ENCODE measurements at regions not wholly inside any gene's neighbourhood (a gene's known extent, or its start where the extent isn't known, plus 50 kb on each side); places are given as distances from the start of the nearest gene placed in this dataset.

DNA sequence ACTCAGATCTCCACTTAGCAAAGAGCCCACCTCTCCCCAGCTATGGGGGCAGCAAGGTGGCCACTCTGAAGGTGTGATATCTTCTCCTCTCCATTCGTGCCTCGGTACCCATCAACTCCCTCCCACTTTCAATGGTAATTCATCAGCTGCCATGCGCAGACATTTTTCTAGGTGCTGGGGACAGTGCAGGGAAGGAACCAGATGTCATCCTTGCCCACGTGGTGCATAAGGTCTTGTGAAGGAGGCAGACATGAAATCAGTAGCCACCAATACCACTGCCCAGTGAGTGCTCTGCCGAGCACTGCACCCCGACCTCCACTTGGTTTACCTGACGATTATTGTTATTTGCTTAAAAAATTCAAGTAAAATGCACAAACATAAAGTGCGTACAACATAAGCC is 76.3 kb upstream of the CSF3R start:
- no peak for DNase-seq (ENCODE audit: extremely low spot score)
- Histone ChIP-seq H3K36me3 (ENCODE audit: insufficient read depth) (no peaks in the 10 kb centered on the region), H3K4me1 (ENCODE audit: insufficient read depth) (no peaks in the 10 kb centered on the region), H3K27ac (ENCODE audit: low read depth) (no peak overlapping the region), H3K4me3 (ENCODE audit: low read depth, low read length) (no peak overlapping the region)
- 75% methylated on average over 8 of the region's 8 CpGs for WGBS

DNA sequence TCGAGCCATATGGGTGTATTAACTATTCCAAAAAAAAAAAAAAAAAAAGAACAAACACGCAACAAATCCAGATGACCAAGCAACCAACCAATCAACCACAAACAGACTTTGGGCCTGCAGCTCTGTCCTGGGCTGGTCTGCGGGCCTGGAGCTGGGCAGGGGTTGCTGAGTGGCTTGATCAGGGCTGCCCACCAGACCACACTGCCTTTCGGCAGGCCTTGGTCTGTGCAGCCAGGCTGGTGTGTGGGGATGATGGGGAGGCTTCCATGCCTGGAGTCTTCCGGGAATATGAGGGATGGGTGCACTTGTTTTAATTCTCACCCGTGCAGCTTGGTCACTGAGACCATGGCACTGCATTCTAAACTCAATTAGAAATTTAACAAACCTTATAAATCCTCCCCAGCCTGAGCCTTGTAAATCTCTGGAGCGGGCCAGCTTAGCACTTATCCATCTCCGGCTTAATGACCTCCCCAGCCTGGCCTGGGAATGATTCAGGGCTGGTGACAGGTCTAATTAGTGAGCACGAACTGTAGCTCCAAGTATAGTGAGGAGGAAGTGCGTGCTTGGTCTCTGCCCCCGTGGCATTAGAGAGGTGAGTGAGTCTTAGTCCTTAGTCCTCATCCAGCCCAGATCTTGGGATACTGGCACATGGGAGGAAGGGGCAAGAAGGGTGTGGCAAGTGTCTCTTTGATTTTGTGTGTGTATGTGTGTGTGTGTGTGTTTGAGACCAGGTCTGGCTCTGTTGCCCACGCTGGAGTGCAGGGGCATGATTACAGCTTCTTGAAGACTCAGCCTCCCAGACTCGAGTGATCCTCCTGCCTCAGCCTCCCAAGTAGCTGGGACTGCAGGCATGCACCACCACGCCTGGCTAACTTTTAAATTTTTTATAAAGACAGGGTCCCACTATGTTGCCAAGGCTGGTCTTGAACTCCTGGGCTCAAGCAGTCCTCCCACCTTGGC is 74.6 kb upstream of the CSF3R start:
- no peak overlapping the region for H3K27ac ChIP-seq (ENCODE audit: low read depth)
- DNase-seq (ENCODE audit: extremely low spot score): no peak
- 49% methylated on average over 14 of the region's 14 CpGs for WGBS
- no peaks in the 10 kb centered on the region for H3K36me3 ChIP-seq (ENCODE audit: insufficient read depth)
- no peak overlapping the region for H3K4me3 ChIP-seq (ENCODE audit: low read depth, low read length)
- no peaks in the 10 kb centered on the region for H3K4me1 ChIP-seq (ENCODE audit: insufficient read depth)

- WGBS: 81% methylated on average over 5 of the region's 5 CpGs
- H3K36me3 ChIP-seq (ENCODE audit: insufficient read depth): no peaks in the 10 kb centered on the region
- H3K4me3 ChIP-seq (ENCODE audit: low read depth, low read length): no peak overlapping the region
- no peak overlapping the region for H3K27ac ChIP-seq (ENCODE audit: low read depth)
- H3K4me1 ChIP-seq (ENCODE audit: insufficient read depth): no peaks in the 10 kb centered on the region
- no peak for DNase-seq (ENCODE audit: extremely low spot score)
Measured at GRCh38 chr1:36555041-36555440, 72.3 kb upstream of the CSF3R start.

DNA sequence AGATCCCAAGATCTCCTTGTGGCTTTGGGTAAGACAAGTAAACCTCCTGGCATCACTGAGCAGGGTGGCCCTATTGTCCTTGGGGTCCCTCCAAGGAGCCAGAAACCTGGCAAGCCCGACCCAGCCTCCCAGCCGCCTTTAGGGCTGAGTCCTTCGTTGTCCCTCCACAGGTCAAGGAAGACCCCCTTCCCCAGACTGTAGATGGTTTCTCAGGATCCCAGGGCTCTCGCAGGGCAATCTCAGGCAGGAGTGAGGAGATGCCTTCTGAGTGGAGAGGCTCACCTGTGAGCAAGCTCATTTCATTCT is 71.6 kb upstream of the CSF3R start:
- 81% methylated on average over 4 of the region's 4 CpGs for WGBS
- no peak overlapping the region for H3K4me3 ChIP-seq (ENCODE audit: low read depth, low read length)
- H3K36me3 ChIP-seq (ENCODE audit: insufficient read depth): no peaks in the 10 kb centered on the region
- H3K27ac ChIP-seq (ENCODE audit: low read depth): no peak overlapping the region
- no peak for DNase-seq (ENCODE audit: extremely low spot score)
- no peaks in the 10 kb centered on the region for H3K4me1 ChIP-seq (ENCODE audit: insufficient read depth)

- H3K4me3 ChIP-seq (ENCODE audit: low read depth, low read length): no peak overlapping the region
- WGBS: 16% methylated on average over 20 of the region's 20 CpGs
- no peak for DNase-seq (ENCODE audit: extremely low spot score)
Measured at GRCh38 chr1:36553591-36554322, 71.0 kb upstream of the CSF3R start.

DNA sequence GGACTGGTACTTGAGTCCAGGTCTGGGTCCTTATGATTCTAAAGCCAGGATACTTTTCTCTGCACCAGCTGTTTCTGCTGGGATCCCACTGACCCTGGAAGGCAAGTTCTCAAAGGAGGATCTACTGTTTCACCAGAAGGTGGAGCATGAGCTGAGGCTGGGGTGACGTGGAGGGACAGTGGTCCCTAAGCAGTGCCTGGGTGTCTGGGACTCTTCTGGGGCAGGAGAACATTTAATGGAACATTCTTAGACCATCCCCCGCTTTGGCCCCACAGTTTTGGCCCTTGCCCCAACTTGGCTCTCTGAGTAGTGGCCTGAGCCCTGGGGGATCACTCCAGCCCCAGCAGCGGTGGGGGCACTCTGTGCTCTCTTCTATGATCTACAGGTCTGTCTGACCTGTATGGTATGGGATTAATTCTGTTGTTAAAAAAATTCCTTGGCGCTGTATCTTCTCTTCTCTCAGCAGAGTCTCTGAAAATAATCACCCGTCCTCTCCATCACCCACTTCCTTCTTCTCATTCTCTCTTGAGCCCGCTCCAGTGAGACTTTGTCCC is 60.3 kb upstream of the CSF3R start:
- Histone ChIP-seq H3K4me3 (ENCODE audit: low read depth, low read length) (no peak overlapping the region), H3K4me1 (ENCODE audit: insufficient read depth) (no peaks in the 10 kb centered on the region), H3K27ac (ENCODE audit: low read depth) (no peak overlapping the region), H3K36me3 (ENCODE audit: insufficient read depth) (no peaks in the 10 kb centered on the region)
- DNase-seq (ENCODE audit: extremely low spot score): no peak
- 65% methylated on average over 6 of the region's 6 CpGs for WGBS

More at GRCh38 chr1:36553591-36554322, 71.0 kb upstream of the CSF3R start:
- Histone ChIP-seq H3K4me1 (ENCODE audit: insufficient read depth) (no peaks in the 10 kb centered on the region), H3K36me3 (ENCODE audit: insufficient read depth) (no peaks in the 10 kb centered on the region), H3K27ac (ENCODE audit: low read depth) (no peak overlapping the region)

GRCh38 chr1:36542024-36542961 is 59.6 kb upstream of the CSF3R start:
- 52% methylated on average over 13 of the region's 13 CpGs for WGBS
- Histone ChIP-seq H3K4me1 (ENCODE audit: insufficient read depth) (no peaks in the 10 kb centered on the region), H3K4me3 (ENCODE audit: low read depth, low read length) (no peak overlapping the region), H3K27ac (ENCODE audit: low read depth) (no peak overlapping the region), H3K36me3 (ENCODE audit: insufficient read depth) (no peaks in the 10 kb centered on the region)
- DNase-seq (ENCODE audit: extremely low spot score): no peak

DNA sequence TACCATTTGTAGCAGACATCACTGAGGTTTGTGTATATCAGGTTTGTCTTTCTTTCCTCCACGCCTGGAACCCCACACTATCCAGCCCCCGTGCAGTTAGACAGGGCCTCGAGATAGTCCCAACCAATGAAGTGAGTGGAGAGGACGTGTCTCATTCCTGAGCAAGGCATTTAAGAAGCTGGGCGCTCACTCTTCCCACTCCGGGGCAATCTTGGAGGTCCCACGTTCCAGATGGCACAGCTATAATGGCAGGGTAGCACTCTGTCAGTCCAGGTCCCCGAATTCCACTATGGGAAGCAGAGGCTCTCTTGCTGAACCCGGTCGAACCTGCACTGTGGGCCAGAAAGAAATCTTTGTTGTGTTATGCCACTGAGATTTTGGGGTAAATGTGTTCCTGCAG is 57.3 kb upstream of the CSF3R start:
- Histone ChIP-seq H3K27ac (ENCODE audit: low read depth) (no peak overlapping the region), H3K4me3 (ENCODE audit: low read depth, low read length) (no peak overlapping the region), H3K4me1 (ENCODE audit: insufficient read depth) (no peaks in the 10 kb centered on the region), H3K36me3 (ENCODE audit: insufficient read depth) (no peaks in the 10 kb centered on the region)
- WGBS: 68% methylated on average over 10 of the region's 10 CpGs
- DNase-seq (ENCODE audit: extremely low spot score): no peak

DNA sequence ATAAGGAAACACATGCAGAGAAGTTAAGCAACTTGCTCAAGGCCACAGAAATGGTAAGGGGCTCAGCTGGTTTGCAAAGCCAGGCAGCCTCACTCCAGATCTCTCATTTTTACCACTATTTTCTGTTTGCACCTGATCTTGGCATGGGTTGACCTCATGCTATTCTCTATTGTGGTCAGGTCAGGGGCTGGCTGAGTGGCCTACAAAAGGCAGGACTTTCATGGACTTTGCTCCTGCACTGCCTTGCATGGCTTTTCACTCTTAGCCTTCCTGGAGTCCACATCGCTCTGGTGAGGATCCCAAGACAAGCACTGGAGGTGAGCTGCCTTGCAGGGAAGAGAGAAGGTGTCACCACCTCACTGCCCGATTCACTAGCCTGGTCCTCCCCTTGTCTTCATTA is 56.8 kb upstream of the CSF3R start:
- H3K4me1 ChIP-seq (ENCODE audit: insufficient read depth): no peaks in the 10 kb centered on the region
- DNase-seq (ENCODE audit: extremely low spot score): no peak
- no peak overlapping the region for H3K4me3 ChIP-seq (ENCODE audit: low read depth, low read length)
- no peak overlapping the region for H3K27ac ChIP-seq (ENCODE audit: low read depth)
- H3K36me3 ChIP-seq (ENCODE audit: insufficient read depth): no peaks in the 10 kb centered on the region
- WGBS: 80% methylated on average over 2 of the region's 2 CpGs

GRCh38 chr1:36537991-36538390 is 55.3 kb upstream of the CSF3R start:
- H3K4me3 ChIP-seq (ENCODE audit: low read depth, low read length): no peak overlapping the region
- H3K36me3 ChIP-seq (ENCODE audit: insufficient read depth): no peaks in the 10 kb centered on the region
- 75% methylated on average over 4 of the region's 4 CpGs for WGBS
- no peak for DNase-seq (ENCODE audit: extremely low spot score)
- no peaks in the 10 kb centered on the region for H3K4me1 ChIP-seq (ENCODE audit: insufficient read depth)
- H3K27ac ChIP-seq (ENCODE audit: low read depth): no peak overlapping the region

DNA sequence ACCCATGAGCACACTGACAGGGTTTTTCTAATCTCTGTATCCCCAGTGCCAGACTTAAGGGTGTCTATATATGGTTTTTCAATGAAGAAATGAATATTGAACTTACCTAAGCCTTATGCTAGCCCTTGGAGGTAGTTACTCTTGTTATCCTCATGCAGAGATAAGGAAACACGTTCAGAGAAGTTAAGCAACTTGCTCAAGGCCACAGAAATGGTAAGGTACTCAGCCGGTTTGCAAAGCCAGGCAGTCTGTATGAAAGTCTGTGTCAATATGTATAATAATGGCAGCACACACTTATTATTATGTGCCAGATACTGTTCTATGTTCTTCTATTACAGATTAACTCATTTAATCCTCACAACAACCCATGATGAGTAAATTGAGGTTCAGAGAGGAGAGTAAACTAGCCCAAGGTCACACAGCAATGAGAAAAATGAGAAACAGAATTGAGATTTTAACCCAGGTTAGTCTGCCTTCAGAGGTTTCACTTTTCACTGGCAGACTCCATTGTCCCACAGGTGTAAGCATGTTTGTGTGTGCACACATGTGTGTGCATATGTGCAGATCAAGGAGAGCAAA is 54.6 kb upstream of the CSF3R start:
- 57% methylated on average over 2 of the region's 2 CpGs for WGBS
- Histone ChIP-seq H3K27ac (ENCODE audit: low read depth) (no peak overlapping the region), H3K4me1 (ENCODE audit: insufficient read depth) (no peaks in the 10 kb centered on the region), H3K4me3 (ENCODE audit: low read depth, low read length) (no peak overlapping the region), H3K36me3 (ENCODE audit: insufficient read depth) (no peaks in the 10 kb centered on the region)
- no peak for DNase-seq (ENCODE audit: extremely low spot score)

GRCh38 chr1:36536727-36537126 is 54.0 kb upstream of the CSF3R start:
- no peaks in the 10 kb centered on the region for H3K36me3 ChIP-seq (ENCODE audit: insufficient read depth)
- H3K4me3 ChIP-seq (ENCODE audit: low read depth, low read length): no peak overlapping the region
- DNase-seq (ENCODE audit: extremely low spot score): no peak
- no peak overlapping the region for H3K27ac ChIP-seq (ENCODE audit: low read depth)
- no peaks in the 10 kb centered on the region for H3K4me1 ChIP-seq (ENCODE audit: insufficient read depth)
- 83% methylated on average over 1 of the region's 1 CpG for WGBS
